ENCODE measurements at regions not wholly inside any gene's neighbourhood (a gene's known extent, or its start where the extent isn't known, plus 50 kb on each side); places are given as distances from the start of the nearest gene placed in this dataset.
"Not testable (repeated sequence)": the region's sequence is repeated elsewhere in the genome, so short reads cannot be mapped to it uniquely, and the experiment has no call there.

- H3K4me3 ChIP-seq (ENCODE audit: low read depth, low read length); DNase-seq (ENCODE audit: low read depth, low spot score); in situ Hi-C loops (cut with HindIII; ENCODE audit: low sequenced_read_pairs): not testable (repeated sequence)
Observed at GRCh38 chr15:20243486-20244240, 297.9 kb downstream of the GOLGA6L6 start.

GRCh38 chr15:20240366-20240917 lies 301.2 kb downstream of the GOLGA6L6 start:
- H3K4me3 ChIP-seq (ENCODE audit: low read depth, low read length); DNase-seq (ENCODE audit: low read depth, low spot score); in situ Hi-C loops (cut with HindIII; ENCODE audit: low sequenced_read_pairs): not testable (repeated sequence)

DNA sequence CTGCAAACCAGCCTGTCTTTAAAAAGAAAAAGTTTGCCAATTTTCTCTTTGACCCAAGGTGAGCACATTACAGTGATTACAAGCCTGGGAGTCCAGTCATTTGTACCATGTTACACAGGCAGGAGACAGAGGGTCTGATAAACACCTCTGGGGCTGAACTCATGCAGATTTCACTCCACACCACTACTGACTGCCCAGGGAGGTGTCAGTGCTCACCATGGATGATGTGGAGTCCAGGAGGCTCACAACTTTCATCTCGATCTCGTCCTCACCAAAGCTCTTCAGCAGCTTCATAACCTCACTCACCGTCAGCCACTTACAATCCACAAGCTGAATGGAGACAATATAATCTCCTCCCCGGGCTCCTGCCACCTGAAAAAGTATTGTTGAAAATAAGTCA lies 302.4 kb downstream of the GOLGA6L6 start:
- in situ Hi-C loops (cut with HindIII; ENCODE audit: low sequenced_read_pairs); DNase-seq (ENCODE audit: low read depth, low spot score); H3K4me3 ChIP-seq (ENCODE audit: low read depth, low read length): not testable (repeated sequence)

DNA sequence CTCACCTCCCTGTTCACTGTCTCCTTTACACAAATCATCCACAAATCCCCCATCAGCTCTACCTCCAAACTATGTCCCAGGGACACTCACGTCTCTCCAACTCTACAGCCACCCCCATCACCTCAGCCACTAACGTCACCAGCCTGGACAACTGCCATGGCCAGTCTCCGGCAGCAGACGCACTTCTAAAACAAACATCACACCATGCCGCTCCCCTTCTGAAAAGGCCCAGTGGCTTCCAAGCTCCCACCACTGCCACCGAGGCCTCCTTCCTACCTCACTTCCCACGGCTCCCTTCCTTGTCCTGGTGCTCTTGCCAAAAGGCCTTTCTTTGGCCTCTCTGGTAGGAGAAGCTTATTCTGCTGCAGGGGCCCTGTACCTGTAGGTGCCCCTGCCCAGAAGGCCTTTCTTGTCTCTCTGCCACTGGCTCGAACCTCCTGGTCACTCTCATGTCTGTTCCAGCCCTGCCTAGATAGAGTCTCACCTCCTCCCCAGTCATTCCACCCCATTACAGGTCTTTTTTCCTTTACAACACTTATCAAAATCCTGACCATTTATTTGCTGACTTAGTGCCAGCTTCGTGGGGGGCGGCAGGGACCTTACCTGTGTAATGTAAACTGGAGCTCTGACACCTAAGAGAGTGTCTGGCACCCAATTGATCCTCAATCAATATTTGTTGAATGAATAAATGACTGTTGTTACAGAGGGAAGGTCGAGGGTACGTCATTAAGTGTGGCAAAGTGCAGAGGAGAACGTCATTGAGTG lies 304.2 kb downstream of the GOLGA6L6 start:
- in situ Hi-C loops (cut with HindIII; ENCODE audit: low sequenced_read_pairs); H3K4me3 ChIP-seq (ENCODE audit: low read depth, low read length); DNase-seq (ENCODE audit: low read depth, low spot score): not testable (repeated sequence)

- in situ Hi-C loops (cut with HindIII; ENCODE audit: low sequenced_read_pairs); H3K4me3 ChIP-seq (ENCODE audit: low read depth, low read length); DNase-seq (ENCODE audit: low read depth, low spot score): not testable (repeated sequence)
Observed at GRCh38 chr15:20235728-20236127, 305.9 kb downstream of the GOLGA6L6 start.

DNA sequence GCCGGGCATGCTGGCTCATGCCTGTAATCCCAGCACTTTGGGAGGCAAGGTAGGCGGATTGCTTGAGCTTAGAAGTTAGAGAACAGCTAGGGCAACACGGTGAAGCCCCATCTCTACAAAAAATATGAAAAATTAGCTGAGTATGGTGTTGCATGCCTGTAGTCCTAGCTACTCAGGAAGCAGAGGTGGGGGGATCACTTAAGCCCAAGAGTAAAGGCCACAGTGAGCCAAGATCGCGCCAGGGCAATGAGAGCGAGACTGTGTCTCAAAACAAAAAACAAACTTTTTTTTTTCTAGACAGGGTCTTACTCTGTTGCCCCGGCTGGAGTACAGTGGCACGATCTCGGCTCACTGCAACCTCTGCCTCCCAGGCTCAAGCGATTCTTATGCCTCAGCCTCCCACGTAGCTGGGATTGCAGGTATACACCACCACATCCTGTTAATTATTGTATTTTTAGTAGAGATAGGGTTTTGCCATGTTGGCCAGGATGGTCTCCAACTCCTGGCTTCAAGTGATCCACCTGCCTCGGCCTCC lies 307.5 kb downstream of the GOLGA6L6 start:
- in situ Hi-C loops (cut with HindIII; ENCODE audit: low sequenced_read_pairs); H3K4me3 ChIP-seq (ENCODE audit: low read depth, low read length); DNase-seq (ENCODE audit: low read depth, low spot score): not testable (repeated sequence)

DNA sequence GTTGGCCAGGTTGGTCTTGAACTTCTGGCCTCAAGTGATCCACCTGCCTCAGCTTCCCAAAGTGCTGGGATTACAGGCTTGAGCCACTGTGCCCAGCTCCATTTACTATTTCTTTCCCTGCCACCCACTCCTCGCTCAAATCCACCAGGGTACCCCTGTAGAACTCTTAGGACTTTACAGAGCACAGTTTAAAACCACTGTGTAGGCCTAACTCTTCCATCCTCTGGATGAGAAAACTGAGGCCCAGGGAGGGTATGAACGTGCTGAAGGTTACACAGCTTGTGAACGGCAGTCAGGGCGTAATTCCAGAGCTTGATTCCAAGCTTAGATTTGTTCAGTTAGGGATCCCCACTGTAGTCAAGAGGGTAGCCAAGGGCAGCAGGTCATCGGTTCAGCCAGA lies 309.1 kb downstream of the GOLGA6L6 start:
- in situ Hi-C loops (cut with HindIII; ENCODE audit: low sequenced_read_pairs); H3K4me3 ChIP-seq (ENCODE audit: low read depth, low read length); DNase-seq (ENCODE audit: low read depth, low spot score): not testable (repeated sequence)

DNA sequence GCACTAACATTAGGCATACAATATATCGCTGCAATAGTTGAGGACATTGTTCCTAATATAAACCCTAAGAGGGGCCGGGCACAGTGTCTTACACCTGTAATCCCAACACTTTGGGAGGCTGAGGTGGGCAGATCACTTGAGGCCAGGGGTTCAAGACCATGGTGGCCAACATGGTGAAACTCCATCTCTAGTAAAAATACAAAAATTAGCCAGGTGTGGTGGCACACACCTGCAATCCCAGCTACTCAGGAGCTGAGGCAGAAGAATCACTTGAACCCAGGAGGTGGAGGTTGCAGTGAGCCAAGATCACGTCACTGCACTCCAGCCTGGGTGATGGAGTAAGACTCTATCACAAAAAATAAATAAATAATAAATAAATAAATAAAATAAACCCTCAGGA lies 310.9 kb downstream of the GOLGA6L6 start:
- DNase-seq (ENCODE audit: low read depth, low spot score); in situ Hi-C loops (cut with HindIII; ENCODE audit: low sequenced_read_pairs); H3K4me3 ChIP-seq (ENCODE audit: low read depth, low read length): not testable (repeated sequence)

DNA sequence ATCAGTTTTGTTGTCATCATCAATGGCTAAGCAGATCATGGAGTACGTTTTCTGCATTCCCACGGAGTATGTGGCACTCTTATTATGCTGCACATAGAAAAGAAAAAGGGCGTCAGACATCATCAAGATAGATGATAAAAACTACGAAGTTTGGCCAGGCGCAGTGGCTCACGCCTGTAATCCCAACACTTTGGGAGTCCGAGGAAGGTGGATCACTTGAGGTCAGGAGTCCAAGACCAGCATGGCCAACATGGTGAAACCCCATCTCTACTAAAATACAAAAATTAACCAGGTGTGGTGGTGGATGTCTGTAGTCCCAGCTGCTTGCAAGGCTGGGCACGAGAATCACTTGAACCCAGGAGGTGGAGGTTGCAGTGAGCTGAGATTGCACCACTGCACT lies 312.8 kb downstream of the GOLGA6L6 start:
- in situ Hi-C loops (cut with HindIII; ENCODE audit: low sequenced_read_pairs); DNase-seq (ENCODE audit: low read depth, low spot score): not testable (repeated sequence)

DNA sequence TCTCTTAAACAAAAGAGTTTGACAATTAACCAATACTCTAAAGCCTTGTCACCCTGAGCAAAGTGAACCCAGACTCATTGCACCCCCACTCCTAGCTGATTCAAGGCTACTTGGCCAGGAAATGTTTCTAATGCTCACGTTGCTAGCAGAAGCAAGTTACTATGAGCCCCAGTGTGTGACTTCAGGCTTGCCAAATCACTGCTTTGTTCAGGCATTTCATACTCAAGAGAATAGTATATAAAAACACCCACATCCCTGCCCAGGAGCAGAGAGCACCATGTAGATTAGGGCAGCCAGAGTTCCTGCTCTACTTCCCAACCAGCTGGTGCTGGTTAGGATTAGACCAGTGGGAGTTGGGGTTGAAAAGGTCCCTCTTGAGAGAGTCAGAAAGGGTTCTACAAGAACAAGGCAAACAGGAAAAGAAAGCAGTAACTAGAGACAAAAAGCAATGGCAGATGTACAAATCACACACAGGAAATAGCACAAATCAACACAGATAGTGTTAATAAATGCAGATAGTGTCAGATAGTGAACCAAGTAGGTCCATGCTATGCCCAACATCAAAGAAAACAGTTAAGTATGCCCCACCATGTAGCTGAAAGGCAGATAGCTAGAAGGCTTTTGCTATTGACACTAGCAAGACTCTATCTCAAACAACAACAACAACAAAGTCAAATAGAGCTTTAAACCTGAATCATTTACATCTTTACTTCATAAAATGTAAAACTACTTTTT lies 314.3 kb downstream of the GOLGA6L6 start:
- in situ Hi-C loops (cut with HindIII; ENCODE audit: low sequenced_read_pairs); DNase-seq (ENCODE audit: low read depth, low spot score); H3K4me3 ChIP-seq (ENCODE audit: low read depth, low read length): not testable (repeated sequence)

More for the DNA sequence above, 312.8 kb downstream of the GOLGA6L6 start:
- H3K4me3 ChIP-seq (ENCODE audit: low read depth, low read length), result not testable (repeated sequence)

DNA sequence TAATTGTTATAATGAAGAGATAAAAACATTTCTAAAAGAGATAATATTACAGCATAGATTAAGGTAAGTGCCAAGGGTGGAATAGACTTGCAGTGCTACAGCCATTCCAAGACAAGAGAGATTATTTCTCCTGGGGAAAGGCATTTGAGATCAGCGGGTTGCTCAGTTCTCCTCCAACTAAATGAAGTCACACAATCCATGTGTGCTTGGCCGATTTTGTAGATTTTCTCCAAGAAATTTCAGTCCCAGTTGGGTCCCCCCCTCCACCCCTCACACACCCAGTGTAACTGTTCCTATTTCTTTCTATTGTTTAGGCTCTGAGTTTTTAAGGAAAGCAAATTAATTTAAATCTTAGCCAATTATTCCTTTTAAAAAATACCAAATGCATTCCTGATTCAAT lies 315.1 kb downstream of the GOLGA6L6 start:
- DNase-seq (ENCODE audit: low read depth, low spot score); in situ Hi-C loops (cut with HindIII; ENCODE audit: low sequenced_read_pairs); H3K4me3 ChIP-seq (ENCODE audit: low read depth, low read length): not testable (repeated sequence)

DNA sequence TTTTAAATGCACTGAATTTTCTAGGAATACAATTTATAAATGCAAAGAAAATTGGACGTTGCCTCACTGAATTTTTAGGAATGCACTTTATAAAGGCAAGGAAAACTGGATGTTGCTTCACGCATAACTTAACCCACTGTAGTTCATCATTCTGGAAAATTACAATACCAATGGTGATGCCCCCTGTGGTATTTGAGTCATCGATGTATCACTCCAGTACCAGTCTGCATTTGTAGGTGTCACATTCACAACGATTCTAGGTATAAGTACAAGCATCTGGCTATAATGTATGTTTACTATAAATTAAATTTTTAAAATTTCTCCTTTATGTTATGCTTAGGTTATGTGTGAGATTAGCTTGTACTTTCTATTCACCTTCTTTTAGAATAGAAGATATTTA lies 320.5 kb downstream of the GOLGA6L6 start:
- DNase-seq (ENCODE audit: low read depth, low spot score); H3K4me3 ChIP-seq (ENCODE audit: low read depth, low read length); in situ Hi-C loops (cut with HindIII; ENCODE audit: low sequenced_read_pairs): not testable (repeated sequence)

- H3K4me3 ChIP-seq (ENCODE audit: low read depth, low read length); in situ Hi-C loops (cut with HindIII; ENCODE audit: low sequenced_read_pairs); DNase-seq (ENCODE audit: low read depth, low spot score): not testable (repeated sequence)
Observed at GRCh38 chr15:20219171-20219570, 322.4 kb downstream of the GOLGA6L6 start.

DNA sequence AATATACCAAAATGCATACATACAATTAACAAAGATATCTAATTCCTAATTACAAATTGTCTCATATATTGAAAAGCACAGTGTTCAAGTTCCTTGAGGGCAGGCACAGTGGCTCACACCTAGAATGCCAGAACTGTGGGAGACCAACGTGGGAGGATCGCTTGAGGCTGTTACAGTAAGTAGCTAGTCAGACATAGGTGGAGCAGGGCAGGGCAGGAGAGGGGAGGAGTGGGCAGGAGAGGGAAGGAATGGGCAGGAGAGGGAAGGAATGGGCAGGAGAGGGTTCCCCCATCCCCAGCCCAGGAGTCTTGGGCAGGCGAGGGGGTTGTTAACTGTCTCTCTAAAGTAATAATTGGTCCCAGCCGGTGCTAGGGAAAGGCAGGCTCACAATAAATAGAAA lies 325.9 kb downstream of the GOLGA6L6 start:
- in situ Hi-C loops (cut with HindIII; ENCODE audit: low sequenced_read_pairs), result not testable (repeated sequence)

GRCh38 chr15:20214101-20214500 lies 327.5 kb downstream of the GOLGA6L6 start:
- DNase-seq (ENCODE audit: low read depth, low spot score); in situ Hi-C loops (cut with HindIII; ENCODE audit: low sequenced_read_pairs); H3K4me3 ChIP-seq (ENCODE audit: low read depth, low read length): not testable (repeated sequence)

More for the DNA sequence above, 325.9 kb downstream of the GOLGA6L6 start:
- H3K4me3 ChIP-seq (ENCODE audit: low read depth, low read length); DNase-seq (ENCODE audit: low read depth, low spot score): not testable (repeated sequence)

DNA sequence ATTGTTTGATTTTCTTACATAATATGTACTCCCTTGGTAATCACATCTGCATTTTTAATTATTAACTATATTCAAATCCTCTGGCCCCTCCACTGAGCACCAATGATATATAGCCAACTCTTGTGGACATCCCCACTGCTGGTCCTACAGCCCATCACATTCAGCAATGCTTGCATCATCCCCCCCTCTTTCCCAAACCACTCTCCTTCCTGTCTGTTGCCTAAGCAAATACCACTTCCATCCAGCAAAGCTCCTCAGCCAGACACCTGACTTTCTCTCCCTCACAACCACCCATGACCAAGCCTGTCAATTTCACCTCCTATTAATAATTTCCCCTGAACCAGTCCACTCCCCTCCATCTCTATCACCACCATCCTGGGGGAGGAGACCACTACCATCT lies 330.1 kb downstream of the GOLGA6L6 start:
- DNase-seq (ENCODE audit: low read depth, low spot score); H3K4me3 ChIP-seq (ENCODE audit: low read depth, low read length); in situ Hi-C loops (cut with HindIII; ENCODE audit: low sequenced_read_pairs): not testable (repeated sequence)

DNA sequence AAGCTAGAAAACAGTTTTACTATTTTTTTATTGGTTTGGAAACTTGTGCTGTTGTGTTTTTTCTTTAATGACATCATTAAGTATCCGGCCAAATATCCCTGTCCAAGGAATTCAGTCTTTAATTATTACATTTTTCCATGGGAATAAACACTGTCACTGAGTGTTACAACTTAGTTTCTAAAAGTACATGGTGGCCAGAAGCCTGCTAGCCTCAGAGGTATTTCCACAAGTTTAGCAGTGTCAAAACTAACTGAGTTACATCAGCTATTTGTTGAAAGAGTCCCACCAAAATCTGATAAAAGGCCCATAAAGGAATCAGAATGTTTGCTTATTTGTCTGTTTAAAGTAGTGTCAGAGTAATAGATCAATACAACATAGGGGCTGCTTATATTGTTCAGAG lies 331.6 kb downstream of the GOLGA6L6 start:
- H3K4me3 ChIP-seq (ENCODE audit: low read depth, low read length); in situ Hi-C loops (cut with HindIII; ENCODE audit: low sequenced_read_pairs); DNase-seq (ENCODE audit: low read depth, low spot score): not testable (repeated sequence)
